Effector CD8-positive, alpha-beta T cell (primary cell): ENCODE measurements at regions not wholly inside any gene's neighbourhood (a gene's known extent, or its start where the extent isn't known, plus 50 kb on each side); places are given as distances from the start of the nearest gene placed in this dataset.

Experiments
- DNase-seq: peaks from one replicate; lab custom pipeline; 2025; lab: John Stamatoyannopoulos, UW

DNA sequence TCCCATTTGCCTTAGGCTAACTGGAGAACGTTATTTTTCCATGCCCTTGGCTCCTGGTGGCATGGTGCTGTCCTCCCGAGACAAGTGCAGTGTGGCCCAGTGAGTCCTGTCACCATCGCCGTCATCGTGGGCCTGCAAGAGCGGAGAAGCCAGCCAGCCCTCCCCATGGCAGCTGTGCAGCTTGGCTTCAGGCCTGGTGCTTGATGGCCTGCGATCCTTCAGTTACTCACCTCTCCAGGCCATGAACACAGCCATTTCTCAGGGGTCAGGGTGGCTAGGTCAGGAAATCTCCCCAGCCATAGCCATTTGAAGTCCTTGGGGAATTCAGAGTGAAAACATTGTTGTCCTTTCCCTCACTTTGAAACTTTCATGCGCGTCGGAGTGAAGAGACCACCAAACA lies 189.0 kb upstream of the RGMA start:
- DNase-seq: no peak

DNA sequence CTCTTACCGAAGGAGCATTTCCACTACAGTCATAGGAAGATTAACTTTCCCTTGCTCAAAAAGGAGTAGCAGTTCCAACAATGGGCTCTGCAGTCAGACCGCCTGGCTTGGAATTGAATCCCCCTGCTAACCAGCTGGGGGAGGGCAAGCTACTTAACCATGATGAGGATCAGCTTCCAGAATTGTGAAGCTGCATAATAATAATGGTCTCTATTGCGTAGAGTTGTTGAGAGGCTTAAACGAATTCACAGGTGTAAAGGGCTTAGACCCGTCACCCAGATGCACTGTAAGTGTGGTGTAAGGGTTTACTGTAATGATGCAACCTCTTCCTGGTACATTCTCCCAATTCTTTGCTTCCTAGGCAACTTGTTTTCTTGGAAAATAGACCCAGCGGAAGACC lies 185.2 kb upstream of the RGMA start:
- no peak for DNase-seq

DNA sequence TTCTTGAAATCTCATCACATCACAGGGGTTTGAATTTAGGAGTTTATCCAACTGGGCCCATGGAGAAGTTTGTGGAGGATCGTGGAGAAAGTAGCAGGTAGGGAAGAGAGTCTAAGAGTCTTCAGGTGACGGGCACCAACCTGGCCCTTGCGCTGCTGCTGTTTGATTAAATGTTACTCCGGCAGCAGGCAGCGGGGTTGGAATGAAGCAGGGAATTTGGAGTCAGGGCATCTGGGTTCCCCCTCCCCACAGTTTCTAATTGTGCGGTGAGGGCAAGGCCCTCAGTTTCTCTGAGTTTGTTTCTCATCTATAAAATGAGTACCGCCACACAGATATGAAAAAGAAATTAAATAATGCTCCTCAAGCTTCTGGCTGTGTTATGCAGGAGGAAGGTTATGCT lies 182.9 kb upstream of the RGMA start:
- DNase-seq: no peak

- no peak for DNase-seq
These were observed 182.0 kb upstream of the RGMA start for GRCh38 chr15:93270937-93271467.

GRCh38 chr15:93268066-93268465 lies 179.1 kb upstream of the RGMA start:
- DNase-seq: no peak

- DNase-seq: no peak
These were observed 177.3 kb upstream of the RGMA start for GRCh38 chr15:93266291-93266690.

DNA sequence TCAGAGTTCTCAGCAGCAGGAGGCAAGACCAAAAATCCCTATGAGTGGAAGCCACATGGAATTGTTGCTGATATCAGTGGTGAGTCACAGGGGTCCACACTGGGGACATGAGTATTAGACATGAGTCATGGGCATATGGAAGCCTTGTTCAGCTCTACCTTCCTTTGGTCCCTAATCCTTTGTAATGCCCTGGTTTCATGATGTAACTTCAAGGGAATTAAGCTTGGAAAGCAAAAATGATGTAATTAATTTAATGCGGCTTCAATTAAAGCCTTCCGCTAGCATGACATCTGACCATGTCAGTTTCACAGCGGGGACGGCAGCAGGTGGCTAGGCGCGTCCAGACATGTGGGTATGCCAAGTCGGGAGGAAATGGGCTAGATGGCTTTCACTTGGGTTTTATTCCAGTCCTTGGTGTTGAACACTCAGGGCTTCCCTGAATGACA lies 176.1 kb upstream of the RGMA start:
- DNase-seq: no peak

DNA sequence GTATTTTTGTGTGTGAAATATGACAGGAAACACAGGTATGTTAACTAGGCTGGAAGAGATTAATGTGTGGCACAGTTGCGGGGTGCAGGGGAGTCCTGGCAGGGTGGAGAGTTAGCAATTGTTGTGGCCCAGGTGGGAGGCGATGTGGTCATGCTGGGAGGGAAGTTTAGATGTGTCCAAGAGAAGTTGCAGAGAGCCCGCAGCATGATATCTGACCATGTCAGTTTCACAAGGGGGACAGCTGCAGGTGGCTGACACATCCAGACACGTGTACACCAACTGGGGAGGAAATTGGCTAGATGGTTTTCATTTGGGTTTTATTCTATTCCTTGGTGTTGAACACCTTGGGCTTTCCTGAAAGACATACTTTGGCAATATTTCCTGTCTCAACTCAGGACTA lies 172.8 kb upstream of the RGMA start:
- no peak for DNase-seq

GRCh38 chr15:93257920-93258319 lies 168.9 kb upstream of the RGMA start:
- DNase-seq: no peak

GRCh38 chr15:93253681-93254080 lies 164.7 kb upstream of the RGMA start:
- no peak for DNase-seq

DNA sequence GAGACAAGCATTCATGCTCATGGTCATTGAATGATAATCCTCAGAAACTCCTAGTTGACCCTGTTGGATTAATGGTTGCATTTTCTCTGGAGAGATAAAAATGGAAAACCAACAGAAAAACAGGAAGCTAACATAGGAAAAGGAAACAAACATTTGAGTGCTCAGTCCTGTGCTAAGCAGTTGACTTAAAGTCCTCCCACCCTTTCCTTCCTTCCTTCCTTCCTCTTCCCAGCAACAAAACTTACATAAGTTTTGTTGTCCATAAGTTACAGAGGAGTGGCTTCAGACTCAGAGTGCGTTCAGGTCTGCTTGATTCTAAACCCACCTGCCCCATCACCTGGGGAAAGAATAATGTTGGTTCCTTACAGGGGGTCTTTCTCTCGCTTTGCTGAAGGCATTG lies 163.8 kb upstream of the RGMA start:
- no peak for DNase-seq

- no peak for DNase-seq
These were observed 161.9 kb upstream of the RGMA start for GRCh38 chr15:93250950-93251349.

DNA sequence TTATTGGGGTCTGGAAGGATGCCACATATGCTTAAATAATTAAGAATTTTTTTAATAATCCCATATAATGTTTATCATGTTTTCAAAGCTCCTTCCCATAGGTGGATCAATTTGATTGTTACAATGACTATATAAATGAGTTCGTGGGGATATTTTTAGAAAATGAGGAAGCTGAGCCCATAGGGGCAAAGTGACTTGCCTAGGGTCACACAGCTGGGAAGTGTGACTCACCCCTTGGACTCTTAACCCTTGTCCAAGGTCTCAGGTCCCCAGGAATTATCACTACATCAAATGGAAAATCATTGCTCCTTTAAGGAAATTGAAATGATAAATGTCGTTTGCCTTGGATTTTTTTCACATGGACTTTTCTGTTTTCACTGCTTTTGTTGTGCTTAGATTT lies 161.2 kb upstream of the RGMA start:
- DNase-seq: no peak

DNA sequence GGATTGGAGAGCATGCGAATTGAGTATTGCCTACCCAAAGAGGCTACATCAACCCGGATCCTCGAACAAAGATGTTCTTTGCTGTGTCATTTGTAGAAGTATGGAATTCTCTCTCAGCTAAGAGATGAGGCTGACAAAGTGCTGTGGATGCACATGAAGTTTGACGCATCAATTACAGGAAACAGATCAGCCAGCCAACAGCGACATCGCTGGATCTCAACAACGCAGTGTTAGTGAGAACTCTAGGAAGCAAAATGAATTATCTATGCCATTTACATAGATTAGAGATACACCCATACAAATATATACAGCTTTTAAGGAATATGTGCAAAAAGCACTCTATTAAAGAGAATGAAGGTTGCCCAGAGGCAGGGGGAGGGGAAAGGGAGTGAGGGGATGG lies 160.6 kb upstream of the RGMA start:
- no peak for DNase-seq

GRCh38 chr15:93247466-93248121 lies 158.6 kb upstream of the RGMA start:
- DNase-seq: no peak

DNA sequence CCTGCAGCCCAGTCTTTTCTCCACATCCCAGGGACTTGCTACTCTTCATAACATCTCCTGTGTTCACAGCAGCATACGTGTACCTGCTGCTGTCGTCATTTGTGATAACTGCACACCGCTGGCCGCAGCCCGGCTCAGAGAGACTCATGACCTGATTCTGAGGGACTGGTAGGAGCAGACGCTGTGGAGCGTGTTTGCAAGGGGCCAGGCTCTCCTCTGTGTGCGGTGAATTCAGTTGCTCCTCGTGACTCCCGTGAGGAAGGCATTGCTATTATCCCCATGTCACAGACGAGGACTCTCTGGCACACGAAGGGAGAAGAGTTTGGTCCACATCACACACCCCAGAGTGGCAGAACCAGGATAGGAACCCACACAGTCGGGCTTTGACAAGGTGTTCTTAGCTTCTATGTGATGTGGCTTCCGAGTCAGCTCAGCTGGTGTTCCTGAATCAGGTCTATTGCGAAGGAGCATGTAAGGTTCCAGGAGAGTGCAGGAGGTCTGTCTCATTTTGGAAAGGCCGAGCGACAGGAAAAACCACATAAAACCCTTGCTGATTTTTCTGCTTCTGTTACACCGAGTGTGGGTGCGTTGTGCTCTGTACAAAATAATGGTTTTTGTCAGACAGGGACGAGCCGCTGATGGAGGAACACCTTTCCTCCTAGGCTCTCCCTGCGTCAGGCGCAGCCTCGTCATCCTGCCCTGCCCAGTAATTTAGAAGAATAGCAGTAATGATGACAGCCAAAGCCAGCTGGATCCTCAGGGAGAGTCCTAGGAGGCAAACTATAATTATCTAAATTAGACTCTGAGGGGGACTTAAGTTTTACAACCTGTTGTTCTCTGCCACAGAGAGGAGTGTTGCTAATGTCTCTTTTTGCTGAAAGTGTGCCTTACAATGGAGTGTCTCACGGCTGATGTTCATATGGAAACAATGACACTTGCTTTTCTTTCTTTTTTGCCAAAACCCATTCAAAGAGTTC lies 157.5 kb upstream of the RGMA start:
- no peak for DNase-seq

GRCh38 chr15:93245661-93246042 lies 156.6 kb upstream of the RGMA start:
- no peak for DNase-seq

- DNase-seq: no peak
These were observed 156.0 kb upstream of the RGMA start for GRCh38 chr15:93244696-93245660.

- DNase-seq: no peak
These were observed 154.6 kb upstream of the RGMA start for GRCh38 chr15:93243573-93243972.

DNA sequence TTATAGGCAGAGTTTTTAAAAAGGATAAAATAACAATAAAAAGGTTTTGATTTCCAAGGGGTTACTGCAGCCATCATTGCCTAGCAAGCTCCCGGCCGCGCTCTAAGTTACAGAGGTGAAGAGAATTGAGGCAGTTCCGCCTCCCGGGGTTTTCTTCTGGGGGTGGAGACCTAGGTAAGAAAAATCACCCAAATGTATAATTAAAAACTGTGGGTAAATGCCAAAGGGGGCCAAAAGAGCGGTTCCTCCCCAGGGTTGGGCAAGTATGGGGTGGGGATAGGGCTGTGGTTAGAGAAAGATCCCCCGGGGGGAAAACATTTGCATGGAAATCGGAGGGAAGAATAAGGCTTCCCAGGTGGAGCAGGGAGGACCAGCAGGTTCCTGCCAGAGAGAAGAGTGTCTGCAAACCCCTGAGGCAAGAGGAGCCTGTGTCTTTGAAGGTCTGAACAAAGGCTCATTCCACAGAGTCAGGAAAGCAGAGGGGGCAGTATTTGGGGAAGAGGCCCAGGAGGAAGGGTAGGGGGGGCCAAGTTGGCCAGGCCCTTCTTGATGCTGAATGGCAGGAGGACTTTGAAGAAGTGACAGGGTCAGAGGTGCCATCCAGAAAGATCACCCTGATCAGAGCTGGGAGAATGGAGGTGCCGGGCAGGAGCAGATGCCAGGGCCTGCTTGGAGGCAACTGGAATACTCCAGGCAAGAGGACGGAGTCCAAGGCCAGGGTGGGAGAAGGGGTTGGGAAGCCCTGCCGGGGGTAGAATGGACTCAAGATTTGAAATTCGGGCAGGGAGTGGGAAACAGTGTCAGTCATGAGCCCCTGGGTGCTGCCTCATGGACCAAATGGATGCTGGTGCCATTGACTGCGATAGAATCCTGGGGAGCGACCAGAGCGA lies 152.9 kb upstream of the RGMA start:
- DNase-seq: no peak

DNA sequence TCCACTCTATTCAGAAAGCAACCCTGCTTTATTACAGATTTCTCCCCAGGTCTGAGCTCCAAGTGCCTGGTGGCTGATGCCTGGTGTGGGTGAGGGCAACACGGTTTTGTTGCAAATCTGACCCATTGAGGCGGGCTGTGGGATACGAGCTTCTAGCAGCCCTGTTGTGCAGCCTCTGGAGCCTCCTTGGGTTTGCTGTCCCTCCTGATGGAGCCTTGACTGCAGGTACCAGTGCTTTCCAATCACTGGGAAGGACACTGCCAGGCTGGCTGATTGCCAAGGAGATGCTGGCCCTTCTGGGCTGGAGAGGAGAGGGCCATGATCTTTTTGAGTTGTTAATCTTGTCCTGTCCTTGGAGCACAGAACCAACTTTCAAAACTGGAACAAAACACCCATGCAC lies 151.0 kb upstream of the RGMA start:
- no peak for DNase-seq
